SJCRH30 (cell line): ENCODE measurements at regions not wholly inside any gene's neighbourhood (a gene's known extent, or its start where the extent isn't known, plus 50 kb on each side); places are given as distances from the start of the nearest gene placed in this dataset.
A peak's percentile ranks its signal among the peaks of the same experiment; 100 is the strongest.
"Not testable (repeated sequence)": the region's sequence is repeated elsewhere in the genome, so short reads cannot be mapped to it uniquely, and the experiment has no call there.

Experiments used
- DNase-seq, 2 experiments: peaks; one replicate each; pipeline ENCODE4 v3.0.0-alpha.2; 2015 to 2020
- H3K27ac ChIP-seq: fragments of 250-450 bp; sonication (Bioruptor Pico); 2 replicates; pipeline ENCODE4 v1.5.1; 2020; ENCODE audit warnings: mild to moderate bottlenecking, moderate library complexity
- H3K27me3 ChIP-seq: fragments of 250-450 bp; sonication (Bioruptor Pico); 2 replicates; pipeline ENCODE4 v1.5.1; 2020; ENCODE audit warnings: mild to moderate bottlenecking, moderate library complexity
- H3K36me3 ChIP-seq: fragments of 250-450 bp; sonication (Bioruptor Pico); 2 replicates; pipeline ENCODE4 v1.5.1; 2020; ENCODE audit warnings: mild to moderate bottlenecking, moderate library complexity
- H3K4me1 ChIP-seq: fragments of 250-450 bp; sonication (Bioruptor Pico); 2 replicates; pipeline ENCODE4 v1.5.1; 2020; ENCODE audit warnings: mild to moderate bottlenecking, moderate library complexity
- H3K4me3 ChIP-seq: fragments of 250-450 bp; sonication (Bioruptor Pico); 2 replicates; pipeline ENCODE4 v1.5.1; 2020; ENCODE audit warnings: mild to moderate bottlenecking, moderate library complexity
- H3K9me3 ChIP-seq: fragments of 250-450 bp; sonication (Bioruptor Pico); replicated peaks from 2 replicates; pipeline ENCODE4 v1.5.1; 2020; ENCODE audit warnings: mild to moderate bottlenecking, moderate library complexity

GRCh38 chr5:38607396-38607795 lies 51.0 kb upstream of the LIFR start:
- peaks cover 5% of the 10 kb centered on the region for H3K4me1 ChIP-seq
- no peaks in the 10 kb centered on the region for H3K27me3 ChIP-seq
- no peak overlapping the region for H3K27ac ChIP-seq
- H3K36me3 ChIP-seq, result no peaks in the 10 kb centered on the region
- H3K4me3 ChIP-seq, result no peak overlapping the region
- peak; percentile 11 to 15 for DNase-seq
- no peaks in the 10 kb centered on the region for H3K9me3 ChIP-seq

DNA sequence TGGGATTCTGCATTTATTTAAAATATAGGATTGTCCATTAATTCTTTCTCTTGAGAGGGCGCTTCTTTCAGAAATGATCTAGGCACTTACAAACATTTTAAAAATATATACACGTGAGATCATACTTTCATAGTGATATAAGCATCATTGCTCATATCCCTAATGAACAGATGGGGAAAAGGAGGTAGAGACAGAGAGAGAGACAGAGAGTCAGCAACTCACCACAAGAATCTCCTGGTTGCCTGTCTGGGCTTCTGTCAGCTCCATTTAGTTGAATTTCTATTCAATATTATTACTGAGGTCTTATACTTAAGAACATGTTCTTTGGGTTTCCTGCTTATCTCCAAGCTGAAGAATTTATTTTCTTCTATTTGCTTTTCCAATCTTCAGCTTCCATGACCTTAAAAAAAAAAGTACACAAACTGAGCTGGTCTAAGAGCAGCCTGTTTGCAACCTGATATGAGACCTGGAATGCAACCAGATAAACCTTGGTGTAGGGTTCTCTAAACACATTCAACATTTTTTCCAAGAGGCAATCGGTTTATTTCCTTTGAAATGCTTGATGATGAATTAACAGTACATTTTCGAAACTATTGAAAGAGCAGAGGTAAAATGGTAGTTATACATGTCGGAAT lies 51.6 kb upstream of the LIFR start:
- H3K27me3 ChIP-seq, result no peaks in the 10 kb centered on the region
- no peak overlapping the region for H3K4me3 ChIP-seq
- H3K9me3 ChIP-seq, result no peaks in the 10 kb centered on the region
- peaks cover 5% of the 10 kb centered on the region for H3K4me1 ChIP-seq
- DNase-seq, result peak in 1 of 2 experiments; percentile 26
- H3K27ac ChIP-seq, result no peak overlapping the region
- H3K36me3 ChIP-seq, result no peaks in the 10 kb centered on the region

- H3K27me3 ChIP-seq, result no peaks in the 10 kb centered on the region
- peaks cover 5% of the 10 kb centered on the region for H3K4me1 ChIP-seq
- DNase-seq, result no peak
- no peak overlapping the region for H3K4me3 ChIP-seq
- no peaks in the 10 kb centered on the region for H3K9me3 ChIP-seq
- H3K36me3 ChIP-seq, result no peaks in the 10 kb centered on the region
- no peak overlapping the region for H3K27ac ChIP-seq
Measured at GRCh38 chr5:38608874-38609273, 52.4 kb upstream of the LIFR start.

DNA sequence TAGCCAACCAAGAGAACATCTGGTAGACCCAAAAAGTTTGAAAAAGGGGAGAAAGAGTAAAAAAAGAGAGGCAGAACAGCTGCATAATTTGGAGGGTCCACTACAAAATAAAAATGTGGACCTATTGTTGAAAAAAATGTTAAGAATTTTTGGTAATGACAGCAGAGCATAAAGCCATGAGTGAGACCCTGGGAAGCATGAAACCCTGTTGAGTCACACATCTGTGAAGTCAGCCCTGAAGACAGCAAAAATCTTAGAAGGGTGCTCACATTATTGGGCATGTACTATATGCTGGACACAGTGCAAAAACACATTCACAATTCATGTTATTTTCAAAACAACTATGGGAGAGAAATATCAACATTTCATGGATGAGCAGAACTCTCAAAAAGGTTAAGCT lies 56.4 kb upstream of the LIFR start:
- DNase-seq, result no peak
- Histone ChIP-seq H3K27me3 (no peaks in the 10 kb centered on the region), H3K4me3 (no peak overlapping the region), H3K4me1 (no peaks in the 10 kb centered on the region; the same call in 1 of the 2 replicates), H3K9me3 (no peaks in the 10 kb centered on the region), H3K36me3 (no peaks in the 10 kb centered on the region), H3K27ac (no peak overlapping the region)

- Histone ChIP-seq H3K4me1 (no peaks in the 10 kb centered on the region), H3K27me3 (no peaks in the 10 kb centered on the region), H3K36me3 (no peaks in the 10 kb centered on the region), H3K27ac (no peak overlapping the region), H3K9me3 (no peaks in the 10 kb centered on the region), H3K4me3 (no peak overlapping the region)
- DNase-seq, result no peak
Measured at GRCh38 chr5:38613490-38613889, 57.0 kb upstream of the LIFR start.

DNA sequence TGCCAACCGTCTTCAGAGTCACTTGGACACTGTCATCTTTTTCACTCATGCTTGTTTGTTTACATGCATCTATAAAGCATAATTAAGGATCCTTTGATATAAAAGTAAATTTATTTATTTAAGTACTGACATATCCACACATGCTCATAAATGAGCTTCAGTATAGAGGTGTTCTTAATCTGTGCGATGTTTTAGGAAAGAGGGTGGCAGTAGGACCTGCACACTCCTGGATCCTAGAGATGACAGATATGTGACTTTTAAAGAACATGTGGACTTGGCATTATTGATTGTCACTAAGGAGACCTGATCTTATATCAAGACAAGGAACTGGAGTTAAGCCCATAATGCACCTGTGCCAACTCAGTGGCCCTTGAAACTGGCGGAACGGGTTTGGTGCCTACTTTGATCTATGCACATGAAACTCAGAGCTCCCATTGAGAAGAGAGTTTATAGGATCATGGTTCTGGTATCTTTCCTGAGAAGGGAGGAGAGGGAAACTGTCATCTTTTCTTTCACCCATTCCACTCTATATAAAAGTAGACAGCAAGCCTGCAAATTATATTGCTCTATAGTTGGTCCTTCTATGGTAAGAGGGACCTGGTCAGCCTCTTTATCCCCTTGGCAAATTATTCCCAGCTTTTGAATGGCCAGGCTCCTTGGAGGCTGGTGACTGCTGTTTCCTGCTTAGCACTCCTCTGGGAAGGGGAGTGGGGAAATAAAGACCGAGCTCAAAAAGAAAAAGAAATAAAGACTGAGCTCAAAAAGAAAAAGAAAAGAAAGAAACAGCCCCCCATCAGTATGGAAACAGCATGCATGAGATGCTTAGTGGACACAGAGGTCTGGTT lies 57.8 kb upstream of the LIFR start:
- no peak overlapping the region for H3K4me3 ChIP-seq
- no peaks in the 10 kb centered on the region for H3K9me3 ChIP-seq
- H3K27me3 ChIP-seq, result no peaks in the 10 kb centered on the region
- DNase-seq, result no peak
- H3K36me3 ChIP-seq, result no peaks in the 10 kb centered on the region
- H3K27ac ChIP-seq, result no peak overlapping the region
- H3K4me1 ChIP-seq, result no peaks in the 10 kb centered on the region

DNA sequence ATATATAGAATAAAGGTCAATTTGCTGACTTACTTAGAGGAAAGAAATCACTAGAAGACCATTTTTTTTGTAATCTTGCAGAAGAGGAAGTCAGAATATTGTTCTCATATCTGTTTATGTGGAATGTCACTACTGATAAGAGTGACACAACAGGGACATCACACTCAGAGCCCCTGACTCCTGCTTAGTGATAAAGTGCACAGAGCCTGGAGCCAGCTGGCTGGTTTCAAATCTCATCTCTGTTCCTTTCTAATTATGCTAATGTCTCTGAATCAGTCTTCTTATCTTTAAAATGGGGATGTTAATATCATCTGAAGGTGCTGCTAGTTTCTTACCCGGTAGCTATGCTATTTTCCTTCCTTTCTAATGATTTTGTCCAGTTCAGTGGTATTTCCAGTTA lies 58.6 kb upstream of the LIFR start:
- no peak overlapping the region for H3K4me3 ChIP-seq
- no peak for DNase-seq
- no peaks in the 10 kb centered on the region for H3K27me3 ChIP-seq
- H3K9me3 ChIP-seq, result no peaks in the 10 kb centered on the region
- H3K36me3 ChIP-seq, result no peaks in the 10 kb centered on the region
- H3K4me1 ChIP-seq, result no peaks in the 10 kb centered on the region
- no peak overlapping the region for H3K27ac ChIP-seq

- Histone ChIP-seq H3K27ac (no peak overlapping the region), H3K9me3 (no peaks in the 10 kb centered on the region), H3K4me1 (no peaks in the 10 kb centered on the region), H3K36me3 (no peaks in the 10 kb centered on the region), H3K27me3 (no peaks in the 10 kb centered on the region), H3K4me3 (no peak overlapping the region)
- DNase-seq, result no peak
Measured at GRCh38 chr5:38615981-38616451, 59.6 kb upstream of the LIFR start.

DNA sequence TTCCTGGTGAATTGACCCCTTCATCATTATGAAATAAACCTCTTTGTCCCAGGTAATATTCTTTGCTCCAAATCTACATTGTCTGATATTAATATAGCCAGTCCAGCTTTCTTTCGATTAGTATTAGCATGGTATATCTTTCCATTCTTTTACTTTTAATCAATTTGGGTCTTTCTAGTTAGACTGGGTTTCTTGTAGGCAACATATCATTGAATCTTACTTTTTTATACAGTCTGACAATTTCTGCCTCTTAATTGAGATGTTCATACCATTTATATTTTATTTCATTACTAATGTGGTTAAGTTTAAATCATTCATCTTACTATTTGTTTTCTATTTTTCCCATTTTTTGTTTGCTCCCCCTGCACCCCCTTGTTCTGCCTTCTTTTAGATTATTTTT lies 61.7 kb upstream of the LIFR start:
- no peaks in the 10 kb centered on the region for H3K4me1 ChIP-seq
- H3K27me3 ChIP-seq, result no peaks in the 10 kb centered on the region
- no peaks in the 10 kb centered on the region for H3K9me3 ChIP-seq
- no peak overlapping the region for H3K4me3 ChIP-seq
- no peak for DNase-seq
- no peaks in the 10 kb centered on the region for H3K36me3 ChIP-seq
- no peak overlapping the region for H3K27ac ChIP-seq

DNA sequence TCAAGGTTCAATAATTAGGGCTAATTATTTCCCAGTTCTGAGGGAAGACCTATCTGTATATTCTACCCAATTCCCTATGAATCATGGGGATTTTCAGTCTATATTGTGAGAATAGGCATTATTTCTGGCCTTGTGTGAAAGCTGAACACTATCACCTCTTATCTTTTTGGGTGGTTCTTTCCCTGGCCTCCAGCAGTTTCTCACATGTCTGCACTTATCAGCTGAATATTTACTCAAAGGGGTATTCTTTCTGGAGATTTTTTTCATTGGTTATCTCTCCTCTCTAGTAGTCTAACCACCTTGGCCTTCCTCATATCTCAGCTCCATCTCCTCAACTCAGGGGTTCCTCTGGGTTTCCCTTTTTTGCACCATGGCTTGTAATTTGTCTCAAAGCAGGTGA lies 64.9 kb upstream of the LIFR start:
- DNase-seq, result no peak
- H3K4me1 ChIP-seq, result no peaks in the 10 kb centered on the region
- no peaks in the 10 kb centered on the region for H3K9me3 ChIP-seq
- no peaks in the 10 kb centered on the region for H3K27me3 ChIP-seq
- H3K27ac ChIP-seq, result no peak overlapping the region
- H3K36me3 ChIP-seq, result no peaks in the 10 kb centered on the region; the same call in 1 of the 2 replicates
- H3K4me3 ChIP-seq, result no peak overlapping the region

DNA sequence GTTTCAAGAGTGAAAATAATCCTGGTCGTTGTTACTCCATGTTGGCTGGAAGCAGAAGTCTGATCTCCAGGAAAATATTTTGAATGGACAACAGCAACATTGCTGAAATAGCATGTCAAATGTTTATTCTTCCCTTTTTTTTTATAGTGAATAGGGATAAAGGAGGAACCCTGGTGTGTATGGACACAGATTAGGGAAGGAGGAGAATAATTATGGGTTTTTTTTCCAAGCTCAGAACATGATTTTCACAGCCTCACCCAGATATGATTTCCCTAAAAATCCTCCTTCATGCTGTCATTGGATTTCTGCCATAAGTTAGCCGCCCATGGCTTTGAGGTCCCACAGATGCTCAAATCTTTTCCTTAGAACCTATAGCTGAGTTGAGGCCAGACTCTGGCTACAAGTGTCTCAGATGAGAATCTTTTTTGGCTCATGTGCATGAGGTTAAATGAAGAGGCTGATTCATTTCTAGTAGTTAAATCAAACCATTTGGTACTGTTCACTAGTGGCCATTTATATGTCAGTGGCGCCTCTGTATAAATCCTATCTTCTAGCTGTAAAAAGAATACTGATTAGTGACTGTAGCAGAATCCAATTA lies 65.5 kb upstream of the LIFR start:
- DNase-seq, result no peak

GRCh38 chr5:38622723-38623129 lies 66.3 kb upstream of the LIFR start:
- Histone ChIP-seq H3K27ac (no peak overlapping the region), H3K4me3 (no peak overlapping the region), H3K27me3 (no peaks in the 10 kb centered on the region), H3K36me3 (no peaks in the 10 kb centered on the region; the same call in 1 of the 2 replicates), H3K9me3 (no peaks in the 10 kb centered on the region), H3K4me1 (no peaks in the 10 kb centered on the region)
- DNase-seq, result no peak

More for the DNA sequence above, 65.5 kb upstream of the LIFR start:
- Histone ChIP-seq H3K27ac (no peak overlapping the region), H3K36me3 (no peaks in the 10 kb centered on the region; the same call in 1 of the 2 replicates), H3K4me1 (no peaks in the 10 kb centered on the region), H3K27me3 (no peaks in the 10 kb centered on the region), H3K4me3 (no peak overlapping the region), H3K9me3 (no peaks in the 10 kb centered on the region)

DNA sequence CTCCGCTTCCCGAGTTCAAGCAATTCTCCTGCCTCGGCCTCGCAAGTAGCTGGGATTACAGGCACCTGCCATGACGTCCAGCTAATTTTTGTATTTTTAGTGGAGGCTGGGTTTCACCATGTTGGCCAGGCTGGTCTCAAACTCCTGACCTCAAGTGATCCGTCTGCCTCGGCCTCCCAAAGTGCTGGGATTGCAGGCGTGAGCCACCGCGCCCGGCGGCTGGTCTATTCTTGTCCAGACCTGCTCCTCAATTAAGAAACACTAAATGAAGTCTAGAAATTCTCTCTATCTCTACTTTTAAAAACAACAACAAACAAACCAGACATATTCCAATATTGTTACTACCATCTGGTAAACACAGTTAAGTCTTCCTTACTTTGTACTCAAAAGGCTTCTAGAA lies 68.1 kb upstream of the LIFR start:
- DNase-seq, H3K27me3 ChIP-seq, H3K36me3 ChIP-seq, H3K4me1 ChIP-seq, H3K9me3 ChIP-seq, H3K4me3 ChIP-seq, H3K27ac ChIP-seq: not testable (repeated sequence)

- not testable (repeated sequence) for H3K27me3 ChIP-seq, H3K4me3 ChIP-seq, DNase-seq, H3K36me3 ChIP-seq, H3K9me3 ChIP-seq, H3K27ac ChIP-seq, H3K4me1 ChIP-seq
Measured at GRCh38 chr5:38631376-38631775, 74.9 kb upstream of the LIFR start.
